GM21529 (cell line): ENCODE measurements at regions not wholly inside any gene's neighbourhood (a gene's known extent, or its start where the extent isn't known, plus 50 kb on each side); places are given as distances from the start of the nearest gene placed in this dataset.

Experiments used
- ATAC-seq: cut with Tn5 transposase; IDR thresholded peaks from one replicate; pipeline ENCODE4 v1.9.1; 2021; ENCODE audit not compliant: unreplicated experiment

- no peak for ATAC-seq
These were observed 64.3 kb upstream of the ID4 start for GRCh38 chr6:19772891-19773290.

- no peak for ATAC-seq
These were observed 55.9 kb upstream of the ID4 start for GRCh38 chr6:19781269-19781668.

- ATAC-seq: no peak
These were observed 54.6 kb upstream of the ID4 start for GRCh38 chr6:19782588-19782987.
